DMS114 treated with DMSO at 0.1 percent for 48 hours (cell line): ENCODE measurements at regions not wholly inside any gene's neighbourhood (a gene's known extent, or its start where the extent isn't known, plus 50 kb on each side); places are given as distances from the start of the nearest gene placed in this dataset.

Experiments used
- DNase-seq: peaks from one replicate; lab custom pipeline; 2025; ENCODE audit not compliant: unreplicated experiment; lab: John Stamatoyannopoulos, UW

DNA sequence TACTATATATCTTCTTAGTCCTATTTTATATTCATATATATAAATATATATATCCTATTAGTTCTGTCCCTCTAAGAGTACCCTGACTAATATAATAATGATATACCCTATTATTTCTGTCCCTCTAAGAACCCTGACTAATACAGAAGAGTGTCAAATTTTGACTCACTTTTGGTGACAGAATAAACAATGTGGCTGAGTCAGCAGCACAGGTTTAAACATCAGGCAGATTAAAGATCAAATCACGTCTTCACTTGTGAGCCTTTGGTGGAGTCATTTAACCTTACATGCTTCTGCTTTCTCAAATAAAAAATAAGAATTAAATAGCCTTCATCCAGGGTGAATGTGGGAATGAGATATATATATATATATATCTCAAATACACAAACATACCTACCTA, 615.9 kb upstream of the GCFC2 start:
- no peak for DNase-seq

- no peak for DNase-seq
Observed at GRCh38 chr2:76323381-76323780, 612.7 kb upstream of the GCFC2 start.

DNA sequence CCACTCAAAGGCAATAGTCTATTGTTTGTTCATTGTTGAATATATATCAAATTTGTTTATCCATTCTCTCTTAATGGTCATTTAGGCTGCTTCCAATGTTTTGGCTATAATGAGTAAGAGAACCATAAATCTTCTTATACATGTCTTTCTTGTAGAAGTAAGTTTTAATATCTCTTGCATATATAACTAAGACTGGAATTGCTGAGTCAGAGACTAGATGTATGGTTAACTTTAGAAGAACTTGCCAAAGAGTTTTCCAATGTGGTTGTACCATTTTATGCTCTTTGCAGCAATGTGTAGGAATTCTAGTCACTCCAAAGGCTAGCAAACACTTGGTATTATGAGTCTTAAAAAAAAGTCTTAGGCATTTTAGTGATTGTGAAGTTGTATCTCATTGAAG, 610.0 kb upstream of the GCFC2 start:
- DNase-seq: no peak

DNA sequence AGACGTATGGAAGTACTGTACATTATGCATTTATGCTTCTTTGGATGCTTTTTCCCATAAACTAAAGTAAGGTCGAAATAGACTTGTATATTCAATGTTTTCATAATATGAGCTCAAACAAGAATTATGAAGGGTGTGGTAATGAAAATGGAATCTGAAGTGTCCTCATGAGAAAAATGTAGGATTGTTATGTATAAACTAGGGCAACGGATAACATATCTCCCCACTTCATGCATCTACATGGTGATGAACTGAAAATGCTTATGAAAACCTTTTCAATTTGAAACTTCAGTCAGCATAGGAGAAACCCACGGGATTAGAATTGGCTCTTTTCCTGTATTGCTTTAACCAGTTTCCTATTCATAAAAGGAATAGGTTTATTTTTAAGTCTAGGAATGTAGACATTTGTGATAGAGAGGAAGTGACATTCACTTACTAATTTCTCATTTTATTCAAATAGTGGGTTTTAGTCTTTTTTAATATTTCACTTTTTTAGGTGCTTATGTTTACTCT, 608.2 kb upstream of the GCFC2 start:
- no peak for DNase-seq

GRCh38 chr2:76316691-76317090, 606.0 kb upstream of the GCFC2 start:
- DNase-seq: no peak

DNA sequence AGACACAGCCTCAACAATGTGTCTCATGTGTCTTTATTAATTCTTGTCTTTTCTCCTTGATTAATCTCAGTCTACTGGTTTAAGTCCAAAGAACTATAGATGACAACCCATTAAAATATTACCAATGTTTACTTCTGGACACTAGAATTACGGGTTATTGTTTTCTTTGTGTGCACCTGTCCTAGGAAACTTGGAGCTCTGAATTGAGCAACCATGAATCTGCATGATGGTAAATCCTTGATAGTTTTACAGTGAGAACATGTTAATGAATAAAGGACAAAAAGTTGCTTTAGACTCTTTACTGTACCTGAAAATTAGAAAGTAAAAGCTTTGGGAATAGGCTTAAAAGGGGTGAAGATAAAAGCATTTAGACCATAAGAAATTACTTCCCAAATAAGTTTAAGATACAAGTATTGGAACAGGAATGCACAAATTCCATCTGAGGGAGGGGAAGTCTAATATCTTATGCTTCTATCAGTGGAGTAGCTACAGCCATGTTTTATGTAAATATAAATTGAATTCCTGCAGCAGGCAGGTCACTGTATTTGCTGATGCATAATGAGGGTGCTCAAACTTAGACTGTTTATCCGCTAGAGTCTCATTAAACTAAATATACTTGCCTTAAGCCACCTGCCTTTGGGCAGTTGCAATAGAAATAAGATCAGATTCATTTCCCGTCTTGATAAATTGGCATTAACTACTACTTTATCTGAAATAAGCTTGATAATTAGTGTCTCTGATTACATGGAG, 603.7 kb upstream of the GCFC2 start:
- no peak for DNase-seq

DNA sequence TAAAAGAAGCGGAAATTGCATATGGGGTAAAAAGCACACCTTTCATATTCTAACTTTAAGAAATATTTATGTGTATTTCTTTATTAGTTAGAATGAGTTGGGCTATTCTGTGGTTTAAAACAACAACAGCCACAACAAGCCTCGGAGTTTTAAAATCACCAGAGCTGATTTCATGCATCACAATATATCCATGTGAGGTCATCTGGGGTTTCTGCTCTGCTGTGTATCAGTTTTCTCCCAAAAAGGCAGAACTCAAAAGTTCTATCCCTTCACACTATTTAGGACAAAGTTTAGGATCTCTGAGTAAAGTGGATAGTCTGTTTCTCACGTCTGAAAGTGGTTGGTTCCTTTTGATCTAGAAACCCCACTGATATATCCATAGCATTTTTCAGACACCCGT, 601.5 kb upstream of the GCFC2 start:
- DNase-seq: no peak

- DNase-seq: no peak
Observed at GRCh38 chr2:76311728-76312127, 601.0 kb upstream of the GCFC2 start.

DNA sequence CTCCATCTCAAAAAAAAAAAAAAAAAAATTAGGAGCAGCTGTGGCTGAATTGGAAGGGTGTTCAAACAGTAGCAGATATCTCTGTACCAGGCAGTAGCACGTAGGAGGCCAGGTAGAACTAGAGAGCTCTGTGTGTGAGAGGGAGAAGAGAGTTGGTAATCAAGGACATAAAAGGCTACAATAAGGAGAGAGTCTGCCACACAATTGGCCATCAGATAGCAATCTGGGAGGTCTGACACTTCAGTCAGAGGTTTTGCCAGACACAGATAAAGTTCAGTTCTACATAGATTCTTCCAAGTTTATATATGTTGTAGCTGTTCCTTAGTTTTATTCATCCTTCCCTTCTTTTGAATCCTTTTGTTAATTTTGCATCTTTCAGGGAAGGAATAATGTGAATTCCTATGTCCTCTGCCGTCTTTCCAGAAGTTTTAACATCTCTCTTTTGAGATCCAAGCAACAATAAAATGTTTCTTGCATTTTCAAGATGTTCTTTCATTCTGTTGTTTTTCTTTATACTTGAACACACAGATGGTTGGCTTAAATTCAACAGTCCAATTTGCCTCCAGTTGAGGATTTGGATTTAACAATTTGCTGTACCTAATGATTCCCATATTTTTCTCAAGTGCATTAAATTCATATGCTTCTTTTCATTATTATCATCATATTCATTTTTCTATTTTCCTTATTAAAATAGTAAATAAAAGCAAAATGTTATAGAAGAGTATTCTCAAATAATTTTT, 600.3 kb upstream of the GCFC2 start:
- no peak for DNase-seq

DNA sequence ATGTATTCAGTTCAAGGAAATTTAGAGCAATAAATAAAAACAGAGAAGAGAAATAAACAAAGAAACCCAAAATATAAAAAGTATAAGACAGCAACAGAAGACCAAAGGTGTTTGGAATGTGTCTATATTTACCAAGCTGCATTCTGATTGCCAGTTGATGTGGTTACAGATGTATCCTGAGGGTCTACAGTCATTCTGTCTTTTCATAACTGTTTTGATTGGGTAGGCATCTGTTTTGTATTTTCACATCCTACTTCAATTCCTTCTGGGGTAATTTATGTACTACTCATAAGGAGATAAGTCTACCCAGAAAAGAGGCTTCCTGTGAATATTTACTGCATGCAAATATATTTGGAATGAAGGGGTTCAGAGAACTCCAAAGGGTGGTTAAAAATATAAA, 596.8 kb upstream of the GCFC2 start:
- no peak for DNase-seq

DNA sequence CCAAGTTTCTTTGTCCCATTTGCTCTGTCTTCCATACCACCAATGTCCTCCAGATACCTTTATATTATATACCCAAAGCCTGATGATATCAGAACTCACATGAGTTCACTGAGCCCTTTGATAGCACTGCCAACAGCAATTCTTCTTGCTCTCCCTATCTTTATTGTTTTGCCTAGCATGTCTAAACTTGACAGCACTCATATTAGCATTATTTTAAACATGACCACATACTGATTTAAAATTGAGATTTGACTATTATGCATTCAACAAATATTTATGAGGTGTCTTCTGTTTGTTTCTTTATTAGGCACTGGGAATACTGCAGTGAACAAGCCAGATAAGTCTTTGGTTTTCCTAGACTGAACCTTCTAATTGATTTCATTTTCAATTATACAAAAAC, 587.3 kb upstream of the GCFC2 start:
- no peak for DNase-seq

- no peak for DNase-seq
Observed at GRCh38 chr2:76296438-76296837, 585.7 kb upstream of the GCFC2 start.

DNA sequence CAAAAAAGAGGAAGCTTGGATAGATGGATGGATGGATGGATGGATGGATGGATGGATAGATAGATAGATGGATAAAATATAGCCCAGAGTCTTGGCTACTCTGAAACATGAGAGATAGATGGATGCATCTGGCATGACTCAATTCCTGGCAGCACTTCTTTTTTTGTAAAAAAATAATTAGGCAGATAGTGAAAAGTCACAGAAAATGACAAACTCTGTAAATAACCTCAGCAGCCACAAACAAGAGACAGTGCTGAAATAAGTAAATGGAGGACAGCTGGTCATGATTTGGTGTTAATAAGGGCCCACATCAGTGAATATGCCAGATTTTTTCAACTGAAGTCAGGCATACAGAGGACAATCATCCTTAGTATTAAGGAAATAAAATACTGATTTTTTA, 585.0 kb upstream of the GCFC2 start:
- no peak for DNase-seq

- no peak for DNase-seq
Observed at GRCh38 chr2:76288598-76288997, 577.9 kb upstream of the GCFC2 start.

DNA sequence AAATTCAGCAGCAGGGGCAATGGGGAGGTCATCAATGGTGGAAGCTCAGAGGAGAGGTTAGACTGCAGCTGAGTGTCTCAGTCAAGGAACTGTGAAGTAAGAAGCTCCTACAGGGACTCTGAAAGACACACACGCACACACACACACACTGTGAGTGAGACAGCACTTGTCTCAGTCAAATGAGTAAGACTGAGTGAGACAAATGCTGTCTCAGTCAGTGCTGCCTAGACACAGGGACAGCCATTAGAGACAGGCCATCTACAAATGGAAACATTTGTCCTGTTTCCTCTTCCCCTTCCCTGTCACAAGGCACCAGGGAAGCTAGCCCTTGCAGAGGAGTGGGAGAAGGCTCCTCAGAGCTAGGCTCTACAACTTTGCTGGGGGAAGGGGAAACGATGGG, 577.4 kb upstream of the GCFC2 start:
- no peak for DNase-seq

- no peak for DNase-seq
Observed at GRCh38 chr2:76283350-76283749, 572.6 kb upstream of the GCFC2 start.

DNA sequence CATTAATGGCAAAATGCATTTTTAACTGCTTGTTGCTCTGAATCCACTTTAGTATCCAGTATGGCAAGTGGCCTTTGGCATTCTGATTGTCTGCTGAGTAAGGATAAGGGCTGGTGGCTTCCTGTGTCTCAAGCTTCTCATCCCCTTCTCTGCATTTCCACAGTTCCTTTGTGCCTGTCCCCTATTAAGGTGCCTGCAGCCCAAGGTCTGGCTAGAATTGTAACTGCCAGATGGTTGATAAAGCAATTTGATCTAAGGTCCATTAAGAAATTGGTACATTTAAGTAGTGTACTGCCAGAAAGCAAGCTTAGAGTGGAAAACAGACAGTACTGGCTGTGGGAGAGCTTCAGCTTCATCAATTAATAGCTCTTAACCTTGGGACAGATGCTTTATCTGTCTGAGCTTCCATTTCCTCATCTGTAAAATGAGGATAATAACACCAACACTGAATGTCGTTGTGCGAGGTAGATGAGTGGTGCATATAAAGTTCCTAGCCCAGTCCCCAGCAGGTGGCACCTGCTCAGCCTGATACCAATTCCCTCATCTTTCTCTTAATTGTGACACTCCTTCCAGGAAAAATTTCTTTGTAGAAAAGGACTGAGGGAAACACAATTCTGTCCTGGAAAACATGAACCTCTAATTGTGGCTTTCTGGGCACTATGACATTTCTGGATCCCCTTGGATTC, 570.6 kb upstream of the GCFC2 start:
- no peak for DNase-seq

- DNase-seq: no peak
Observed at GRCh38 chr2:76280686-76281085, 570.0 kb upstream of the GCFC2 start.

DNA sequence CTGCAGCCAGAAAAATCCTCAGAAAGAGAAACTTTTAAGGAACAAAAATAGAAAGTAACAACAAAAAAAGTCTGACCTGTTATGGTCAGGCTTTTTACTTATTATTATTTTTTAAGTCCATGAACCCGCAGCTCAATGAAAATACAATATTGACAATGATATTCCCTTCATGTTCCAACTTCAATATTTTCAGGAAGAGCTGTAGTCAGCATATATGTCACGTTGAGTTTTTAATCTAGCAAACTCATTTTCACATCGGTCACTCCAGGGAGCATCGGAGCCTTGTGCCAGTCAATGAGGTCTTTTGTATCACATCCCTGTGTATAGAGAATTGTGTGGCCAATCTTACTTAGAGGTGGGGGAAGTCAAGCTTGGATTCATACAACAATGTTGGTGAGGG, 568.4 kb upstream of the GCFC2 start:
- no peak for DNase-seq

- no peak for DNase-seq
Observed at GRCh38 chr2:76275788-76276187, 565.1 kb upstream of the GCFC2 start.

DNA sequence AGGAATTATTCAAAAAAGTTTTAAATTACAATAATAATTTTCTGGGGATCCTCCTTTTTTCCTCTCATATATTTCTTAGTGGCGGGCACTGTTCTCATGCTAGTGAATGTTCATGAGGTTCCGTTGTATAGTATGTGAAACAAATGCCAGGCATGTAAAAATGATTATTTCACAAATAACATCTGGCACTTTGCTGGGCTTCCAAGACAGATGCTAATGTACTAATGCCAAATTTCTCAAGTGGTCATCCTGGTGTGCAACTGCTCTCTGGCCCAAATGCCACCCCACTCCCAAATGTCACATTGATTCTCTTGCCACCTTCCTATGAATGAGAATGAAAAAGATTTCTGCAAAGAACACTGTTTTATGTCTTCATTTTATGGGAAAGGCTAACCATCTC, 564.0 kb upstream of the GCFC2 start:
- DNase-seq: no peak

DNA sequence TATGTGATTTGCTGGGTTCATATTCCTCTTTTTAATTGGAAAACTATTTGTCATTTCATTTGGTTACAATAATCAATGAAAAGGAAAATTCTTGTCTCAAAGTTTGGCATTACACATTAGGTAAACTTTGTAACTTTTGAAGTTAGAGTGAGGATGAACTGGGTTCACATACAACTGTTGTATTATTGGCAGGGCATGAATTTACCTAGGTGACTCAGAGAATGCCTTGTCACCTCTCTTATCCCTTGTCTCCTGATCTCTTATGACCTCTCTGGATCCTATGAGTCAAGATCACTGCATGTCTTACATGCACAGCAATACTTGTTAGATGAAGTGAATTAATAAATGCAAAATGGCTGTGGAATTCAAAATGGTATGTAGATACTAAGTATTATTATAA, 563.4 kb upstream of the GCFC2 start:
- DNase-seq: no peak
